ENCODE measurements at regions not wholly inside any gene's neighbourhood (a gene's known extent, or its start where the extent isn't known, plus 50 kb on each side); places are given as distances from the start of the nearest gene placed in this dataset.

GRCh38 chr2:66899109-66899508 is 464.2 kb downstream of the MEIS1 start:
- no peak for DNase-seq

- DNase-seq = no peak
Observed at GRCh38 chr2:66899648-66900047, 464.7 kb downstream of the MEIS1 start.

GRCh38 chr2:66901344-66901743 is 466.4 kb downstream of the MEIS1 start:
- DNase-seq = no peak

- DNase-seq = no peak
Observed at GRCh38 chr2:66903183-66903582, 468.3 kb downstream of the MEIS1 start.

GRCh38 chr2:66903745-66904465 is 469.0 kb downstream of the MEIS1 start:
- DNase-seq = no peak

GRCh38 chr2:66915237-66915636 is 480.3 kb downstream of the MEIS1 start:
- DNase-seq = no peak

GRCh38 chr2:66919286-66919685 is 477.8 kb upstream of the ETAA1 start:
- DNase-seq = no peak

GRCh38 chr2:66920415-66920814 is 476.7 kb upstream of the ETAA1 start:
- no peak for DNase-seq

GRCh38 chr2:66925128-66925527 is 472.0 kb upstream of the ETAA1 start:
- no peak for DNase-seq

GRCh38 chr2:66926594-66927112 is 470.5 kb upstream of the ETAA1 start:
- DNase-seq = no peak

- DNase-seq = no peak
Observed at GRCh38 chr2:66929632-66930338, 467.3 kb upstream of the ETAA1 start.

GRCh38 chr2:66930339-66931220 is 466.6 kb upstream of the ETAA1 start:
- no peak for DNase-seq

GRCh38 chr2:66938471-66938967 is 458.6 kb upstream of the ETAA1 start:
- DNase-seq = no peak

- no peak for DNase-seq
Observed at GRCh38 chr2:66940080-66940479, 457.1 kb upstream of the ETAA1 start.

GRCh38 chr2:66948234-66948633 is 448.9 kb upstream of the ETAA1 start:
- DNase-seq = no peak

- DNase-seq = no peak
Observed at GRCh38 chr2:66957198-66957597, 439.9 kb upstream of the ETAA1 start.

- DNase-seq = no peak
Observed at GRCh38 chr2:66957677-66958076, 439.5 kb upstream of the ETAA1 start.

GRCh38 chr2:66960161-66960560 is 437.0 kb upstream of the ETAA1 start:
- no peak for DNase-seq

- DNase-seq = no peak
Observed at GRCh38 chr2:66962716-66963115, 434.4 kb upstream of the ETAA1 start.

- DNase-seq = no peak
Observed at GRCh38 chr2:66966631-66967030, 430.5 kb upstream of the ETAA1 start.

- no peak for DNase-seq
Observed at GRCh38 chr2:66968946-66969345, 428.2 kb upstream of the ETAA1 start.

GRCh38 chr2:66981074-66981473 is 416.1 kb upstream of the ETAA1 start:
- no peak for DNase-seq

GRCh38 chr2:66982766-66983165 is 414.4 kb upstream of the ETAA1 start:
- DNase-seq = no peak

Measured in NCI-H510A (cell line).